ENCODE measurements at regions not wholly inside any gene's neighbourhood (a gene's known extent, or its start where the extent isn't known, plus 50 kb on each side); places are given as distances from the start of the nearest gene placed in this dataset.

DNA sequence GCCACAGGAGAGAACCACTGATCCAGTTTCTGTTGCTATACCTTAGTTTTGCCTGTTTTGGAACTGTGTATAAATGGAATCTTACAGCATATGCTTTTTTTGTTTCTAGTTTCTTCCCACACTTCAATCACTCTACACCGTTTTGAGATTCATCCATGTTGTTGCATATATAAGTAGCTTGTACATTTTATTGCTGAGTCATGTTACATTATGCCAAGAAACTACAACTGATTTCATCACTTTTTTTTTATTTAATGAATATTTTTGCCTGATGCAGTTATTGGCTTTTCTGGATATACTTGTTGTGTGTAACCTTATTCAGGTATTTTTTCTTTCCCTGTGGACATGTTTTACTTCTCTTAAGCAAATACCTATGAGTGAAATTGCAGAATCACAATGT lies 1135.9 kb downstream of the RAPGEF2 start (continued):
- TF ChIP-seq ZNF532 (CRISPR knock-in tag; IDR thresholded peaks at IDR 0.05; ENCODE audit: borderline replicate concordance) (no peak), CBFB (CRISPR knock-in tag; IDR thresholded peaks at IDR 0.05; ENCODE audit: low read depth) (no peak)

DNA sequence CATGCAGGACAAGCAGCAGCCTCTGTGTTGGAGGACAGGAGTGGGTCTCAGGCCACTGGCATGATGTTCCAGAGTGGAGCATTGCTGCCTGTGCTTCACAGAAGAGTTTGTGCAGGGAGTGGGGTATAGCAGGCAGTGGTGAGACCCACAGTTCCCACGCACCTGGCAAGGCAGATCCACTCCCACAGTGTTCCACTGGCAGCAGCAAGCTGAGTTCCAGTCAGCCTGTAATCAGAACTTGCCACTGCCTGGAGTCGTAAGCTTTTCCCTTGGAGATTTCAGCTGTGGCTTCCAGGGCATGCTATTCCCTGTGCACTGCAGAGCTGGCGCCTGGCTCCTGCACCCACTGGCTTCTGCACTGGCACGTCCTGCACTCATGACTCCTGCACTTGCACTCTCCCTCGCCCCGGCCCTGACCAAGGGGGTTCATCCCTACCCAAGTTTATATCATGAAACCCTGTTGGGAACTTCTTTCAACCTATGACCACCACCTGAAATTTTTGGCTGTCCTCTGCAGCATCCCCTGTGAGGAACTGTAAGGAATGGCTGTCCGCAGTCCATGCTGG lies 1144.3 kb downstream of the RAPGEF2 start:
- Mint-ChIP-seq H3K9me3 (peaks cover 6% of the 10 kb centered on the region; the same call in 1 of the 2 replicates), H3K36me3 (no peaks in the 10 kb centered on the region), H3K4me1 (no peaks in the 10 kb centered on the region), H3K27me3 (ENCODE audit: low read depth) (no peaks in the 10 kb centered on the region), H3K27ac (no peak overlapping the region), H3K4me3 (no peak overlapping the region)
- TF ChIP-seq AFF4 (CRISPR knock-in tag; IDR thresholded peaks at IDR 0.05; ENCODE audit: borderline replicate concordance): no peak
- TF ChIP-seq PRDM15 (CRISPR knock-in tag; IDR thresholded peaks at IDR 0.05): no peak
- no peak for TF ChIP-seq GABPB1 (CRISPR knock-in tag; IDR thresholded peaks at IDR 0.05)
- no peak for TF ChIP-seq SMAD3 (CRISPR knock-in tag; IDR thresholded peaks at IDR 0.05; ENCODE audit: borderline replicate concordance)
- no peak for TF ChIP-seq RELA (CRISPR knock-in tag; IDR thresholded peaks at IDR 0.05; ENCODE audit: borderline replicate concordance)
- TF ChIP-seq ZSCAN18 (CRISPR knock-in tag; IDR thresholded peaks at IDR 0.05): no peak
- TF ChIP-seq IRF2 (CRISPR knock-in tag; IDR thresholded peaks at IDR 0.05; ENCODE audit: borderline replicate concordance, low read depth): no peak
- no peak for TF ChIP-seq GRHL2 (CRISPR knock-in tag; IDR thresholded peaks at IDR 0.05; ENCODE audit: insufficient replicate concordance, severe bottlenecking)
- TF ChIP-seq MYBL2 (CRISPR knock-in tag; IDR thresholded peaks at IDR 0.05): no peak
- no peak for TF ChIP-seq RORB (CRISPR knock-in tag; IDR thresholded peaks at IDR 0.05)
- no peak for TF ChIP-seq FOXK1 (CRISPR knock-in tag; IDR thresholded peaks at IDR 0.05)
- no peak for TF ChIP-seq ETV6 (CRISPR knock-in tag; IDR thresholded peaks at IDR 0.05)
- TF ChIP-seq TCF7 (CRISPR knock-in tag; IDR thresholded peaks at IDR 0.05; ENCODE audit: low read depth): no peak
- TF ChIP-seq NR1H2 (CRISPR knock-in tag; IDR thresholded peaks at IDR 0.05): no peak
- TF ChIP-seq PRRX2 (CRISPR knock-in tag; IDR thresholded peaks at IDR 0.05): no peak
- TF ChIP-seq TP53 (CRISPR knock-in tag; IDR thresholded peaks at IDR 0.05): no peak
- no peak for TF ChIP-seq EMX1 (CRISPR knock-in tag; IDR thresholded peaks at IDR 0.05)
- no peak for TF ChIP-seq ZNF423 (CRISPR knock-in tag; IDR thresholded peaks at IDR 0.05)
- no peak for TF ChIP-seq TEAD4 (CRISPR knock-in tag; IDR thresholded peaks at IDR 0.05)
- POLR2A ChIA-PET: no interaction called here
- DNase-seq (ENCODE audit: low spot score) (no peak), ATAC-seq (no peak)
- CTCF ChIA-PET: no interaction called here

Data from WTC11 (cell line).